IMR-90 (cell line): ENCODE measurements at regions not wholly inside any gene's neighbourhood (a gene's known extent, or its start where the extent isn't known, plus 50 kb on each side); places are given as distances from the start of the nearest gene placed in this dataset.

ENCODE experiments used
- ATAC-seq: fragments of 200-7000 bp; cut with Tn5 transposase; 2 replicates; pipeline ENCODE4 v1.9.1; 2020; ENCODE audit warnings: low read depth, mild to moderate bottlenecking, moderate library complexity
- BruUV-seq: library from RNA; stranded (reverse); fragments of 400-500 nt; replicated peaks from 2 replicates; lab custom pipeline; 2021; lab: Mats Ljungman, UMichigan
- CTCF ChIA-PET: fragments of 300-600 bp; formaldehyde crosslinking; extraction: SDS; loops from one replicate; lab custom pipeline; 2021; ENCODE audit warnings: antibody characterized with exemption; lab: Yijun Ruan, JAX
- POLR2A ChIA-PET: fragments of 300-600 bp; sonication (Branson Sonifier 250); formaldehyde crosslinking; loops from one replicate; lab custom pipeline; 2022; ENCODE audit warnings: antibody characterized with exemption; ENCODE audit not compliant: unreplicated experiment; lab: Charles Lee
- DNase-seq: peaks from one replicate; pipeline ENCODE4 v3.0.0; 2013
- H2AFZ ChIP-seq: replicated peaks from 2 replicates; pipeline ENCODE3; 2013; ENCODE audit warnings: low read length, mild to moderate bottlenecking; ENCODE audit not compliant: poor library complexity
- H2AK5ac ChIP-seq: 2 replicates; pipeline ENCODE4 v1.6.1; 2013; ENCODE audit warnings: low read depth, low read length, inconsistent platforms
- H2AK9ac ChIP-seq: replicated peaks from 2 replicates; pipeline ENCODE3; 2013; ENCODE audit warnings: mild to moderate bottlenecking, low read depth, low read length, moderate library complexity; ENCODE audit not compliant: poor library complexity
- H2BK120ac ChIP-seq: 2 replicates; pipeline ENCODE4 v1.6.1; 2013; ENCODE audit warnings: low read depth, low read length, inconsistent platforms
- H2BK15ac ChIP-seq: 3 replicates; pipeline ENCODE4 v1.6.1; 2013; ENCODE audit warnings: low read depth, low read length, inconsistent platforms
- H2BK20ac ChIP-seq: 2 replicates; pipeline ENCODE4 v1.6.1; 2013; ENCODE audit warnings: low read depth, mild to moderate bottlenecking, inconsistent platforms, low read length, moderate library complexity
- H2BK5ac ChIP-seq: 2 replicates; pipeline ENCODE4 v1.6.1; 2013; ENCODE audit warnings: mild to moderate bottlenecking, low read depth, low read length, inconsistent platforms; ENCODE audit not compliant: poor library complexity, severe bottlenecking
- H3K14ac ChIP-seq: replicated peaks from 2 replicates; pipeline ENCODE4 v1.6.1; 2013; ENCODE audit warnings: low read depth, low read length, inconsistent platforms
- H3K18ac ChIP-seq: 2 replicates; pipeline ENCODE4 v1.6.1; 2013; ENCODE audit warnings: low read depth, low read length, control low read depth
- H3K23ac ChIP-seq: 2 replicates; pipeline ENCODE4 v1.6.1; 2013; ENCODE audit warnings: low read depth, low read length, inconsistent platforms
- H3K27ac ChIP-seq: 2 replicates; pipeline ENCODE4 v1.5.1; 2013; ENCODE audit warnings: mild to moderate bottlenecking, control low read depth, low read length; ENCODE audit not compliant: insufficient read depth
- H3K27me3 ChIP-seq: 2 replicates; pipeline ENCODE4 v1.6.1; 2013; ENCODE audit warnings: low read length; ENCODE audit not compliant: control insufficient read depth, insufficient read depth
- H3K36me3 ChIP-seq: 2 replicates; pipeline ENCODE4 v1.6.1; 2013; ENCODE audit warnings: low read length, mixed read lengths; ENCODE audit not compliant: control insufficient read depth, insufficient read depth
- H3K4ac ChIP-seq: 2 replicates; pipeline ENCODE4 v1.6.1; 2013; ENCODE audit warnings: low read depth, low read length, inconsistent platforms
- H3K4me1 ChIP-seq: 2 replicates; pipeline ENCODE4 v1.6.1; 2013; ENCODE audit warnings: low read length, mixed read lengths; ENCODE audit not compliant: control insufficient read depth, insufficient read depth
- H3K4me2 ChIP-seq: 2 replicates; pipeline ENCODE4 v1.6.1; 2013; ENCODE audit warnings: low read depth, mild to moderate bottlenecking, control low read depth, low read length, moderate library complexity
- H3K4me3 ChIP-seq: 2 replicates; pipeline ENCODE4 v1.5.1; 2013; ENCODE audit warnings: low read depth, mild to moderate bottlenecking, control low read depth, low read length, moderate library complexity; ENCODE audit not compliant: insufficient read depth
- H3K56ac ChIP-seq: 2 replicates; pipeline ENCODE4 v1.6.1; 2013; ENCODE audit warnings: low read length, inconsistent platforms; ENCODE audit not compliant: insufficient read depth; ENCODE audit errors: extremely low read depth
- H3K79me1 ChIP-seq, 2 experiments: 2 replicates each; pipeline ENCODE4 v1.6.1; 2013; ENCODE audit warnings: low read length in 2 of 2, inconsistent platforms in 1 of 2, low read depth in 1 of 2
- H3K9ac ChIP-seq: 2 replicates; pipeline ENCODE4 v1.6.1; 2013; ENCODE audit warnings: low read depth, low read length, control low read depth
- H3K9me1 ChIP-seq: 2 replicates; pipeline ENCODE4 v1.6.1; 2013; ENCODE audit warnings: low read length, inconsistent platforms; ENCODE audit not compliant: insufficient read depth
- H3K9me3 ChIP-seq: 2 replicates; pipeline ENCODE4 v1.6.1; 2013; ENCODE audit warnings: low read length; ENCODE audit not compliant: control insufficient read depth, insufficient read depth
- H4K20me1 ChIP-seq: 2 replicates; pipeline ENCODE4 v1.6.1; 2013; ENCODE audit warnings: low read length, inconsistent platforms; ENCODE audit not compliant: insufficient read depth
- H4K5ac ChIP-seq: 2 replicates; pipeline ENCODE4 v1.6.1; 2013; ENCODE audit warnings: mild to moderate bottlenecking, low read depth, low read length, control low read depth
- H4K8ac ChIP-seq, 2 experiments: 2 replicates each; pipeline ENCODE4 v1.6.1; 2013; ENCODE audit warnings: low read depth in 2 of 2, low read length in 2 of 2, control low read depth in 1 of 2, inconsistent platforms in 1 of 2
- H4K91ac ChIP-seq: 2 replicates; pipeline ENCODE4 v1.6.1; 2013; ENCODE audit warnings: low read depth, low read length, inconsistent platforms; ENCODE audit not compliant: insufficient read depth
- MXI1 ChIP-seq: IDR thresholded peaks from 2 replicates; pipeline ENCODE4 v1.6.1; 2012; ENCODE audit warnings: low read depth, mild to moderate bottlenecking, low read length, moderate library complexity, borderline replicate concordance
- dilution Hi-C: fragments of 300-500 bp; cut with HindIII; formaldehyde crosslinking; loops from one replicate; pipeline ENCODE4 v1.14.3; 2018; ENCODE audit warnings: low sequenced_read_pairs; ENCODE audit not compliant: unreplicated experiment
- in situ Hi-C: fragments of 300-500 bp; cut with MboI; formaldehyde crosslinking; loops from 3 replicates; pipeline ENCODE4 v1.14.3; 2019; ENCODE audit warnings: low sequenced_read_pairs, inconsistent platforms, mixed read lengths
- intact Hi-C: fragments of 100-400 bp; cut with micrococcal nuclease; formaldehyde crosslinking; loops from 2 replicates; pipeline ENCODE4 v1.10.0; 2022

DNA sequence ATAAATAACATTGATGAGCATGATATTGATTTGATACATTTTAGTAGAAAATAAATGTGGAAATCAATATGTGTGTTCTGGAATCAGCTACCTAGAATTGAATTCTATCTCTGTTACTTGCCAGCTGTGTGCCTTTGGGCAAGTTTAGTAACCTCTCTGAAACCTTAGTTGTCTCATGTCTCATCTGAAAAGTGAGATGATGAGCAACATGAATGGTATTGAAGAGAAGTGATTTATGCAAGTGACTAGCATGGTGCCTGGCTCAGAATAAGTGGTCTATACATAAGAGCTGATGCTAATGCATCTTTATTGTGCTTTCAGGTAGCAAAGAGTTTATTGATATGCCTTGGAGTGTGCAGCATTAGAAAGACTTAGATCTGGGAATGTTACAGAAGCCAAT, 383.3 kb downstream of the PRDM2 start:
- Histone ChIP-seq H3K14ac (no peak overlapping the region), H3K9me1 (no peaks in the 10 kb centered on the region), H4K20me1 (no peaks in the 10 kb centered on the region), H4K5ac (no peak overlapping the region), H3K4me3 (no peak overlapping the region), H3K27me3 (no peaks in the 10 kb centered on the region), H2BK20ac (no peak overlapping the region), H2AK5ac (no peak overlapping the region), H3K4me2 (no peak overlapping the region), H3K79me1 (no peaks in the 10 kb centered on the region), H3K9me3 (no peaks in the 10 kb centered on the region), H3K9ac (no peak overlapping the region), H2BK120ac (no peak overlapping the region), H2AK9ac (no peak overlapping the region), H3K4me1 (no peaks in the 10 kb centered on the region), H3K27ac (no peak overlapping the region), H4K91ac (no peak overlapping the region), H3K4ac (no peak overlapping the region), H4K8ac (no peak overlapping the region), H2AFZ (no peak overlapping the region), H2BK15ac (no peak overlapping the region), H2BK5ac (no peak overlapping the region), H3K18ac (no peak overlapping the region), H3K36me3 (no peaks in the 10 kb centered on the region), H3K23ac (no peak overlapping the region), H3K56ac (no peak overlapping the region)
- dilution Hi-C loops, result no loop called here
- no peak for TF ChIP-seq MXI1
- intact Hi-C loops, result no loop called here
- no peak for DNase-seq
- BruUV-seq, result no TSS peak
- ATAC-seq, result no peak
- in situ Hi-C loops, result no loop called here
- POLR2A ChIA-PET, result no interaction called here
- CTCF ChIA-PET, result no interaction called here
